HEK293T (cell line): ENCODE measurements at regions not wholly inside any gene's neighbourhood (a gene's known extent, or its start where the extent isn't known, plus 50 kb on each side); places are given as distances from the start of the nearest gene placed in this dataset.

ENCODE experiments used
- ARNT ChIP-seq: fragments of 450-650 bp; IDR thresholded peaks from 2 replicates; pipeline ENCODE4 v1.6.1; 2017; ENCODE audit warnings: mild to moderate bottlenecking
- BHLHE40 ChIP-seq: fragments of 450-650 bp; IDR thresholded peaks from 2 replicates; pipeline ENCODE4 v1.6.1; 2016; ENCODE audit warnings: mild to moderate bottlenecking, moderate library complexity, borderline replicate concordance
- CTBP1 ChIP-seq: fragments of 450-650 bp; IDR thresholded peaks from 2 replicates; pipeline ENCODE4 v1.6.1; 2016; ENCODE audit warnings: borderline replicate concordance
- ELF4 ChIP-seq: fragments of 450-650 bp; IDR thresholded peaks from 2 replicates; pipeline ENCODE4 v1.6.1; 2017; ENCODE audit warnings: antibody characterized with exemption
- FOXA1 ChIP-seq: fragments of 450-650 bp; IDR thresholded peaks from 2 replicates; pipeline ENCODE4 v1.6.1; 2016; ENCODE audit warnings: mild to moderate bottlenecking
- FOXK2 ChIP-seq: fragments of 450-650 bp; IDR thresholded peaks from 2 replicates; pipeline ENCODE4 v1.6.1; 2016; ENCODE audit warnings: mild to moderate bottlenecking
- FOXM1 ChIP-seq: fragments of 450-650 bp; IDR thresholded peaks from 2 replicates; pipeline ENCODE4 v1.6.1; 2017; ENCODE audit warnings: mild to moderate bottlenecking, borderline replicate concordance
- HDGF ChIP-seq: fragments of 450-650 bp; IDR thresholded peaks from 2 replicates; pipeline ENCODE4 v1.6.1; 2017; ENCODE audit warnings: antibody characterized with exemption, borderline replicate concordance
- L3MBTL2 ChIP-seq: fragments of 450-650 bp; conservative IDR thresholded peaks from 2 replicates; pipeline ENCODE4 v1.6.1; 2016; ENCODE audit warnings: mild to moderate bottlenecking
- PKNOX1 ChIP-seq: fragments of 450-650 bp; IDR thresholded peaks from 2 replicates; pipeline ENCODE4 v1.6.1; 2016
- SP1 ChIP-seq: fragments of 450-650 bp; IDR thresholded peaks from 2 replicates; pipeline ENCODE4 v1.6.1; 2017
- SUZ12 ChIP-seq: fragments of 450-650 bp; IDR thresholded peaks from 2 replicates; pipeline ENCODE4 v1.6.1; 2016; ENCODE audit warnings: mild to moderate bottlenecking
- TARDBP ChIP-seq: fragments of 450-650 bp; IDR thresholded peaks from 2 replicates; pipeline ENCODE4 v1.6.1; 2016
- ZNF384 ChIP-seq: fragments of 450-650 bp; IDR thresholded peaks from 2 replicates; pipeline ENCODE4 v1.6.1; 2016

DNA sequence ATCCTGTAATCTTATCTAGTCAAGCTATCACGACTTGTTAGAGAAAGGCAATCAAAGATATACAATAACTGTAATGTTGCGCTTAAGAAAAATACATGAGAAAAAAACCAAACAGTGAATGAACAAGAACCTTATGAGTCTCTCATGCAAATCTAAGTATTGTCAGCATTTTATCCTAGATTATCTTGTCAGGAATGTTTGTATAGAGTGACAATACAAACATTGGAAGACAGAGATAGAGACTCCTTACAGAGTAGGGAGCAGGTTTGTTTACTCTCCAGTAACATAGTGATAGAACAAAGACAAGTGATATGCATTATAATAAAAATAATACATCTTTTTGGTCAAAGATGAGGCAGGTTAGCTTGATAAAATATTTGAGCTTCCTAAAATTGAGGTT, 444.8 kb downstream of the SLITRK5 start:
- TF ChIP-seq FOXK2 (no peak), FOXA1 (no peak), FOXM1 (no peak), PKNOX1 (no peak), L3MBTL2 (no peak), SUZ12 (no peak), ZNF384 (no peak), SP1 (no peak), CTBP1 (no peak), BHLHE40 (no peak), HDGF (no peak), ELF4 (no peak), TARDBP (no peak), ARNT (no peak)
